H9 (cell line): ENCODE measurements at regions not wholly inside any gene's neighbourhood (a gene's known extent, or its start where the extent isn't known, plus 50 kb on each side); places are given as distances from the start of the nearest gene placed in this dataset.

ENCODE experiments used
- DNase-seq: peaks from one replicate; pipeline ENCODE4 v3.0.0-alpha.2; 2017
- H2AFZ ChIP-seq: one replicate; pipeline ENCODE4 v1.6.1; 2013; ENCODE audit warnings: mild to moderate bottlenecking, low read length, control low read depth, moderate library complexity
- H2AK5ac ChIP-seq: 2 replicates; pipeline ENCODE4 v1.6.1; 2013; ENCODE audit warnings: low read length, control low read depth, mixed read lengths; ENCODE audit not compliant: insufficient read length
- H2BK120ac ChIP-seq: one replicate; pipeline ENCODE4 v1.6.1; 2013; ENCODE audit warnings: low read depth, mild to moderate bottlenecking, low read length, control low read depth, inconsistent platforms; ENCODE audit not compliant: poor library complexity, severe bottlenecking
- H2BK12ac ChIP-seq: 2 replicates; pipeline ENCODE4 v1.6.1; 2013; ENCODE audit warnings: low read length, control low read depth, mixed read lengths, low read depth; ENCODE audit not compliant: insufficient read length
- H2BK15ac ChIP-seq: 2 replicates; pipeline ENCODE4 v1.6.1; 2013; ENCODE audit warnings: low read depth, low read length, control low read depth
- H2BK20ac ChIP-seq: one replicate; pipeline ENCODE4 v1.6.1; 2013; ENCODE audit warnings: low read depth, mild to moderate bottlenecking, low read length, control low read depth, inconsistent platforms; ENCODE audit not compliant: poor library complexity, severe bottlenecking
- H2BK5ac ChIP-seq: 2 replicates; pipeline ENCODE4 v1.6.1; 2013; ENCODE audit warnings: low read length, control low read depth, mixed read lengths; ENCODE audit not compliant: insufficient read length
- H3K14ac ChIP-seq: 2 replicates; pipeline ENCODE4 v1.6.1; 2013; ENCODE audit warnings: low read length, control low read depth; ENCODE audit not compliant: insufficient read depth
- H3K18ac ChIP-seq: 2 replicates; pipeline ENCODE4 v1.6.1; 2013; ENCODE audit warnings: low read depth, mild to moderate bottlenecking, mixed read lengths, low read length, control low read depth; ENCODE audit not compliant: insufficient read length
- H3K23ac ChIP-seq: 2 replicates; pipeline ENCODE4 v1.6.1; 2013; ENCODE audit warnings: low read length, control low read depth, mixed read lengths, low read depth; ENCODE audit not compliant: insufficient read length
- H3K23me2 ChIP-seq: 2 replicates; pipeline ENCODE4 v1.6.1; 2013; ENCODE audit warnings: low read depth, mild to moderate bottlenecking, mixed read lengths, low read length, control low read depth; ENCODE audit not compliant: insufficient read length, poor library complexity, severe bottlenecking
- H3K27ac ChIP-seq: 2 replicates; pipeline ENCODE4 v1.5.1; 2013; ENCODE audit warnings: low read length, control low read depth, mixed read lengths, low read depth; ENCODE audit not compliant: insufficient read length
- H3K27me3 ChIP-seq: 2 replicates; pipeline ENCODE4 v1.6.1; 2013; ENCODE audit warnings: low read length, control low read depth, inconsistent platforms; ENCODE audit not compliant: insufficient read depth
- H3K4ac ChIP-seq: 2 replicates; pipeline ENCODE4 v1.6.1; 2013; ENCODE audit warnings: low read depth, mild to moderate bottlenecking, control low read depth, inconsistent platforms, low read length, moderate library complexity
- H3K4me1 ChIP-seq: 2 replicates; pipeline ENCODE4 v1.6.1; 2013; ENCODE audit warnings: low read length, control low read depth, inconsistent platforms; ENCODE audit not compliant: insufficient read depth
- H3K4me2 ChIP-seq: 2 replicates; pipeline ENCODE4 v1.6.1; 2013; ENCODE audit warnings: low read length, control low read depth, mixed read lengths; ENCODE audit not compliant: insufficient read length, insufficient read depth
- H3K56ac ChIP-seq: 2 replicates; pipeline ENCODE4 v1.6.1; 2013; ENCODE audit warnings: low read depth, mild to moderate bottlenecking, mixed read lengths, low read length, control low read depth; ENCODE audit not compliant: insufficient read length
- H3K79me1 ChIP-seq: 2 replicates; pipeline ENCODE4 v1.6.1; 2013; ENCODE audit warnings: low read depth, mild to moderate bottlenecking, moderate library complexity, low read length, control low read depth, inconsistent platforms; ENCODE audit not compliant: insufficient read depth, poor library complexity, severe bottlenecking
- H3K79me2 ChIP-seq: 2 replicates; pipeline ENCODE4 v1.6.1; 2013; ENCODE audit warnings: low read length, control low read depth, inconsistent platforms; ENCODE audit not compliant: insufficient read depth
- H3K9ac ChIP-seq: 2 replicates; pipeline ENCODE4 v1.6.1; 2013; ENCODE audit warnings: low read length, control low read depth, mixed read lengths; ENCODE audit not compliant: insufficient read length; ENCODE audit errors: extremely low read depth
- H3K9me3 ChIP-seq: one replicate; pipeline ENCODE4 v1.6.1; 2013; ENCODE audit warnings: low read depth, low read length, inconsistent platforms; ENCODE audit not compliant: control insufficient read depth
- H3T11ph ChIP-seq: one replicate; pipeline ENCODE4 v1.6.1; 2013; ENCODE audit warnings: mild to moderate bottlenecking, low read length, control low read depth, inconsistent platforms
- H4K20me1 ChIP-seq: one replicate; pipeline ENCODE4 v1.6.1; 2013; ENCODE audit not compliant: control insufficient read depth, insufficient read length, insufficient read depth
- H4K5ac ChIP-seq: 2 replicates; pipeline ENCODE4 v1.6.1; 2013; ENCODE audit warnings: low read depth, mild to moderate bottlenecking, mixed read lengths, low read length, control low read depth; ENCODE audit not compliant: insufficient read length
- H4K8ac ChIP-seq: replicated peaks from 2 replicates; pipeline ENCODE4 v1.6.1; 2013; ENCODE audit warnings: low read length, control low read depth, mixed read lengths, low read depth; ENCODE audit not compliant: insufficient read length
- H4K91ac ChIP-seq: 2 replicates; pipeline ENCODE4 v1.6.1; 2013; ENCODE audit warnings: low read depth, mild to moderate bottlenecking, moderate library complexity, mixed read lengths, low read length, control low read depth; ENCODE audit not compliant: insufficient read length
- H3K27ac Mint-ChIP-seq, 3 experiments: 2 replicates in 2 of 3; 3 replicates in 1 of 3; pipeline ENCODE4 v1.8.0; 2020 to 2021; ENCODE audit warnings: mixed read lengths in 3 of 3, mild to moderate bottlenecking in 1 of 3, moderate library complexity in 1 of 3
- H3K27me3 Mint-ChIP-seq: 2 replicates; pipeline ENCODE4 v1.8.0; 2021; ENCODE audit warnings: low read depth, mild to moderate bottlenecking, moderate library complexity, mixed read lengths
- H3K36me3 Mint-ChIP-seq, 3 experiments: 2 replicates in 2 of 3; 3 replicates in 1 of 3; pipeline ENCODE4 v1.8.0; 2020 to 2021; ENCODE audit warnings: low read depth in 3 of 3, mixed read lengths in 3 of 3; ENCODE audit not compliant: insufficient read depth in 1 of 3
- H3K4me1 Mint-ChIP-seq, 2 experiments: 2 replicates each; pipeline ENCODE4 v1.8.0; 2020; ENCODE audit warnings: mixed read lengths in 2 of 2
- H3K4me3 Mint-ChIP-seq, 2 experiments: 2 replicates in 1 of 2; 3 replicates in 1 of 2; pipeline ENCODE4 v1.8.0; 2020 to 2021; ENCODE audit warnings: mild to moderate bottlenecking in 2 of 2, mixed read lengths in 2 of 2, moderate library complexity in 1 of 2
- H3K9me3 Mint-ChIP-seq, 2 experiments: 2 replicates in 1 of 2; 3 replicates in 1 of 2; pipeline ENCODE4 v1.8.0; 2020; ENCODE audit warnings: mild to moderate bottlenecking in 2 of 2, mixed read lengths in 2 of 2, moderate library complexity in 1 of 2
- WGBS: extraction: QIAGEN DNeasy Blood & Tissue Kit; methylation state at CpG from one replicate; pipeline ENCODE4 v1.1.7; 2013; ENCODE audit warnings: missing lambda C conversion rate, low lambda C conversion rate, mixed read lengths; ENCODE audit not compliant: insufficient read length; ENCODE audit errors: extremely low coverage; 5-methylcytosine and 5-hydroxymethylcytosine counted together
- TF ChIP-seq, protein P1 (sequence below): fragments of 200-600 bp; sonication (generic); conservative IDR thresholded peaks from 3 replicates; pipeline ENCODE4 v1.8.0; 2021; ENCODE audit warnings: antibody characterized with exemption, mild to moderate bottlenecking

DNA sequence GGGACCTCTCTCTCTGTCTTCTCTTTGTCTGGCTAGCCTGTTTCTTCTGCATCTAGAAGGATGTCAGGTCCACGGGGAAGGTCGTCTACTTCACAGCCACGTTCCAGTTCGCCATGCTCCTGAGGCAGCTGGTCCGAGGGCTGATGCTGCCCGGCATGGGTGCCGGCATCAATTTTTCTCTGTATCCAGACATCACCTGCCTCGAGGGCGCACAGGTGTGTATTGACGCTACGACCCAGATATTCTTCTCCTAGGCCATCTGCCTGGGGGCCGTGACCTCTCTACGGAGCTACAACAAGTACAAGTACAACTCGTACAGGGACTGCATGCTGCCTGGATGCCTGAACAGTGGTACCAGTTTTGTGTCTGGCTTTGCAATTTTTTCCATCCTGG is 841.6 kb upstream of the TMPRSS15 start:
- Mint-ChIP-seq H3K4me3 (no peak overlapping the region), H3K9me3 (peaks cover 0 to 2% of the 10 kb centered on the region in 2 experiments; a peak in 4 of 5 replicates), H3K27ac (no peak overlapping the region), H3K27me3 (no peaks in the 10 kb centered on the region), H3K36me3 (peaks cover 0 to 4% (median 1%) of the 10 kb centered on the region in 3 experiments; a peak in 1 of 7 replicates), H3K4me1 (no peaks in the 10 kb centered on the region)
- H3K56ac ChIP-seq = no peak overlapping the region
- no peak overlapping the region for H4K8ac ChIP-seq
- H4K91ac ChIP-seq = no peak overlapping the region
- no peak overlapping the region for H2BK5ac ChIP-seq
- no peak overlapping the region for H2BK20ac ChIP-seq
- H3K27me3 ChIP-seq = no peaks in the 10 kb centered on the region
- no peak overlapping the region for H3K23ac ChIP-seq
- no peaks in the 10 kb centered on the region for H4K20me1 ChIP-seq
- H3K9me3 ChIP-seq = no peaks in the 10 kb centered on the region
- no peaks in the 10 kb centered on the region for H3K4me1 ChIP-seq
- no peaks in the 10 kb centered on the region for H3K79me1 ChIP-seq
- no peak overlapping the region for H3T11ph ChIP-seq
- TF ChIP-seq, protein P1, sequence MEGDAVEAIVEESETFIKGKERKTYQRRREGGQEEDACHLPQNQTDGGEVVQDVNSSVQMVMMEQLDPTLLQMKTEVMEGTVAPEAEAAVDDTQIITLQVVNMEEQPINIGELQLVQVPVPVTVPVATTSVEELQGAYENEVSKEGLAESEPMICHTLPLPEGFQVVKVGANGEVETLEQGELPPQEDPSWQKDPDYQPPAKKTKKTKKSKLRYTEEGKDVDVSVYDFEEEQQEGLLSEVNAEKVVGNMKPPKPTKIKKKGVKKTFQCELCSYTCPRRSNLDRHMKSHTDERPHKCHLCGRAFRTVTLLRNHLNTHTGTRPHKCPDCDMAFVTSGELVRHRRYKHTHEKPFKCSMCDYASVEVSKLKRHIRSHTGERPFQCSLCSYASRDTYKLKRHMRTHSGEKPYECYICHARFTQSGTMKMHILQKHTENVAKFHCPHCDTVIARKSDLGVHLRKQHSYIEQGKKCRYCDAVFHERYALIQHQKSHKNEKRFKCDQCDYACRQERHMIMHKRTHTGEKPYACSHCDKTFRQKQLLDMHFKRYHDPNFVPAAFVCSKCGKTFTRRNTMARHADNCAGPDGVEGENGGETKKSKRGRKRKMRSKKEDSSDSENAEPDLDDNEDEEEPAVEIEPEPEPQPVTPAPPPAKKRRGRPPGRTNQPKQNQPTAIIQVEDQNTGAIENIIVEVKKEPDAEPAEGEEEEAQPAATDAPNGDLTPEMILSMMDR = no peak
- no peak overlapping the region for H3K4ac ChIP-seq
- no peak overlapping the region for H2BK15ac ChIP-seq
- no peaks in the 10 kb centered on the region for H3K79me2 ChIP-seq
- no CpG with 5 or more reads among the region's 14 CpGs for WGBS
- H3K23me2 ChIP-seq = no peaks in the 10 kb centered on the region
- no peak overlapping the region for H3K27ac ChIP-seq
- H2AFZ ChIP-seq = no peak overlapping the region
- DNase-seq = no peak
- no peak overlapping the region for H2BK120ac ChIP-seq
- no peak overlapping the region for H3K4me2 ChIP-seq
- no peak overlapping the region for H4K5ac ChIP-seq
- no peak overlapping the region for H2BK12ac ChIP-seq
- H3K14ac ChIP-seq = no peak overlapping the region
- H3K18ac ChIP-seq = no peak overlapping the region
- no peak overlapping the region for H2AK5ac ChIP-seq
- no peak overlapping the region for H3K9ac ChIP-seq
